IMR-90 (cell line): ENCODE measurements at regions not wholly inside any gene's neighbourhood (a gene's known extent, or its start where the extent isn't known, plus 50 kb on each side); places are given as distances from the start of the nearest gene placed in this dataset.

Experiments used
- MAFK ChIP-seq: IDR thresholded peaks from 2 replicates; pipeline ENCODE4 v1.6.1; 2012; ENCODE audit warnings: low read depth, low read length, improper control_type of control experiment
- MXI1 ChIP-seq: IDR thresholded peaks from 2 replicates; pipeline ENCODE4 v1.6.1; 2012; ENCODE audit warnings: low read depth, mild to moderate bottlenecking, low read length, moderate library complexity, borderline replicate concordance
- NFE2L2 ChIP-seq: fragments of 150-350 bp; IDR thresholded peaks from 2 replicates; pipeline ENCODE4 v1.6.1; 2016; ENCODE audit warnings: low read depth, mild to moderate bottlenecking, low read length
- POLR2A ChIP-seq: IDR thresholded peaks from 2 replicates; pipeline ENCODE4 v1.6.1; 2012; ENCODE audit warnings: mild to moderate bottlenecking, low read depth, low read length
- RAD21 ChIP-seq: IDR thresholded peaks from 2 replicates; pipeline ENCODE4 v1.6.1; 2012; ENCODE audit warnings: low read length, improper control_type of control experiment
- RFX5 ChIP-seq: IDR thresholded peaks from 2 replicates; pipeline ENCODE4 v1.8.0; 2012; ENCODE audit warnings: low read depth, mild to moderate bottlenecking, low read length, moderate library complexity
- TF ChIP-seq, protein P1 (sequence below): conservative IDR thresholded peaks from 2 replicates; pipeline ENCODE4 v1.5.1; 2012; ENCODE audit warnings: mild to moderate bottlenecking, low read depth, low read length, improper control_type of control experiment

DNA sequence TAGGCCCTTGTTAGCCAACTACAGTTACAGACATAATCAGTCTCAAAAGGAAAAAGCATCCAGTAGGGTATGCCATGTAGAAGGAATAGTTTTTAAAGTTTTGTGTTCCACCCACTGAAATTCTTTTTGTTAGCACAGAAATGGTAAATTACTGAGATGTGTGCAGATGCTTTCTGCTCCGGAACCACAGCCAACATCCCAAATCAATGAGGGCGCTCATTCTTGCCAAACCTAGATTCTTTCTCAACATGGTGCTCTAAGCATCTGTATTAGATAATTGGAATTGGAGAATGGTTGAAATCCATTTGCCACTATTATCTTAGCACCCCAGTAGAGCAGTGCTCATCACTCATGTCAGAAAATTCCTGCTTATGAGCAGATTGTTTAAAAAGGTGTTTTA lies 127.8 kb downstream of the SEC61B start:
- TF ChIP-seq, protein P1, sequence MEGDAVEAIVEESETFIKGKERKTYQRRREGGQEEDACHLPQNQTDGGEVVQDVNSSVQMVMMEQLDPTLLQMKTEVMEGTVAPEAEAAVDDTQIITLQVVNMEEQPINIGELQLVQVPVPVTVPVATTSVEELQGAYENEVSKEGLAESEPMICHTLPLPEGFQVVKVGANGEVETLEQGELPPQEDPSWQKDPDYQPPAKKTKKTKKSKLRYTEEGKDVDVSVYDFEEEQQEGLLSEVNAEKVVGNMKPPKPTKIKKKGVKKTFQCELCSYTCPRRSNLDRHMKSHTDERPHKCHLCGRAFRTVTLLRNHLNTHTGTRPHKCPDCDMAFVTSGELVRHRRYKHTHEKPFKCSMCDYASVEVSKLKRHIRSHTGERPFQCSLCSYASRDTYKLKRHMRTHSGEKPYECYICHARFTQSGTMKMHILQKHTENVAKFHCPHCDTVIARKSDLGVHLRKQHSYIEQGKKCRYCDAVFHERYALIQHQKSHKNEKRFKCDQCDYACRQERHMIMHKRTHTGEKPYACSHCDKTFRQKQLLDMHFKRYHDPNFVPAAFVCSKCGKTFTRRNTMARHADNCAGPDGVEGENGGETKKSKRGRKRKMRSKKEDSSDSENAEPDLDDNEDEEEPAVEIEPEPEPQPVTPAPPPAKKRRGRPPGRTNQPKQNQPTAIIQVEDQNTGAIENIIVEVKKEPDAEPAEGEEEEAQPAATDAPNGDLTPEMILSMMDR = no peak
- TF ChIP-seq RAD21 = no peak
- TF ChIP-seq POLR2A = no peak
- TF ChIP-seq MAFK = no peak
- no peak for TF ChIP-seq RFX5
- TF ChIP-seq NFE2L2 = no peak
- TF ChIP-seq MXI1 = no peak
